B cell (primary cell): ENCODE measurements at regions not wholly inside any gene's neighbourhood (a gene's known extent, or its start where the extent isn't known, plus 50 kb on each side); places are given as distances from the start of the nearest gene placed in this dataset.

ENCODE experiments used
- CTCF ChIP-seq: fragments of 200-600 bp; IDR thresholded peaks from one replicate; pipeline ENCODE4 v1.8.0; 2022; ENCODE audit warnings: antibody characterized with exemption, mild to moderate bottlenecking
- EZH2 ChIP-seq: IDR thresholded peaks from 2 replicates; pipeline ENCODE4 v1.6.1; 2012; ENCODE audit warnings: borderline replicate concordance, low read depth, mild to moderate bottlenecking, moderate library complexity, low read length; ENCODE audit not compliant: insufficient read depth, poor library complexity, severe bottlenecking

- TF ChIP-seq CTCF, result no peak
- no peak for TF ChIP-seq EZH2
These were observed 84.5 kb downstream of the COL6A6 start for GRCh38 chr3:130601442-130601971.
